Breast epithelium (tissue), 3 donors: ENCODE measurements at regions not wholly inside any gene's neighbourhood (a gene's known extent, or its start where the extent isn't known, plus 50 kb on each side); places are given as distances from the start of the nearest gene placed in this dataset.

Experiments
- CTCF ChIP-seq, 3 donors: fragments of 450-650 bp; IDR thresholded peaks; one replicate each; pipeline ENCODE4 v1.5.1; 2016 to 2017; ENCODE audit warnings: antibody characterized with exemption in 3 of 3, mild to moderate bottlenecking in 3 of 3, moderate library complexity in 3 of 3
- POLR2A ChIP-seq: fragments of 450-650 bp; IDR thresholded peaks from one replicate; pipeline ENCODE4 v1.6.1; 2016; ENCODE audit warnings: antibody characterized with exemption, mild to moderate bottlenecking, moderate library complexity

GRCh38 chr13:18949970-18950369 is 231.7 kb downstream of the TUBA3C start:
- TF ChIP-seq CTCF (IDR thresholded peaks at IDR 0.05) (no peak), POLR2A (no peak)
